ENCODE measurements at regions not wholly inside any gene's neighbourhood (a gene's known extent, or its start where the extent isn't known, plus 50 kb on each side); places are given as distances from the start of the nearest gene placed in this dataset.

GRCh38 chr3:21017115-21017852, 733.7 kb downstream of the ZNF385D start:
- peaks cover 9% of the 10 kb centered on the region for H3K36me3 Mint-ChIP-seq
- DNase-seq (ENCODE audit: low spot score) (peak; percentile 60), ATAC-seq (peak; percentile 93)
- ChIA-PET POLR2A (no interaction called here), CTCF (interaction anchor here (0.7 to 2.8 kb wide), 18 partner anchors 9 to 878 kb away, joined by 3 to 13 read pairs (median 4); no protein-coding TSS in a partner anchor)
- no peaks in the 10 kb centered on the region for H3K27me3 Mint-ChIP-seq (ENCODE audit: low read depth)
- H3K4me1 Mint-ChIP-seq = peaks cover 28% of the 10 kb centered on the region
- H3K4me3 Mint-ChIP-seq = no peak overlapping the region
- 0 out of 2 replicates have a peak, but pooled peaks have one; percentile 34 for TF ChIP-seq ZNF219 (CRISPR knock-in tag; IDR thresholded peaks at IDR 0.05; ENCODE audit: borderline replicate concordance)
- TF ChIP-seq GTF2I (CRISPR knock-in tag; conservative IDR thresholded peaks at IDR 0.05) = no peak
- TF ChIP-seq PRDM15 (CRISPR knock-in tag; IDR thresholded peaks at IDR 0.05) = no peak
- TF ChIP-seq MXD4 (CRISPR knock-in tag; IDR thresholded peaks at IDR 0.05; ENCODE audit: borderline replicate concordance) = no peak
- TF ChIP-seq TCF7 (CRISPR knock-in tag; IDR thresholded peaks at IDR 0.05; ENCODE audit: low read depth) = no peak
- no peak for TF ChIP-seq SP1 (CRISPR knock-in tag; conservative IDR thresholded peaks at IDR 0.05)
- TF ChIP-seq FOXK1 (CRISPR knock-in tag; IDR thresholded peaks at IDR 0.05) = no peak
- TF ChIP-seq ZNF281 (CRISPR knock-in tag; IDR thresholded peaks at IDR 0.05) = no peak
- TF ChIP-seq CTCF (IDR thresholded peaks at IDR 0.05) = peak; percentile 58
- TF ChIP-seq ATF1 (CRISPR knock-in tag; IDR thresholded peaks at IDR 0.05) = no peak
- TF ChIP-seq ZNF416 (CRISPR knock-in tag; IDR thresholded peaks at IDR 0.05) = 0 out of 2 replicates have a peak, but pooled peaks have one; percentile 22
- TF ChIP-seq RORB (CRISPR knock-in tag; IDR thresholded peaks at IDR 0.05) = no peak
- TF ChIP-seq SMAD4 (CRISPR knock-in tag; IDR thresholded peaks at IDR 0.05) = no peak
- no peak for TF ChIP-seq HMGXB4 (CRISPR knock-in tag; IDR thresholded peaks at IDR 0.05)
- no peak for TF ChIP-seq MAX (CRISPR knock-in tag; IDR thresholded peaks at IDR 0.05)
- no peak for TF ChIP-seq IRF1 (CRISPR knock-in tag; IDR thresholded peaks at IDR 0.05)
- TF ChIP-seq EMX1 (CRISPR knock-in tag; IDR thresholded peaks at IDR 0.05) = no peak
- H3K9me3 Mint-ChIP-seq = peaks cover 42% of the 10 kb centered on the region
- H3K27ac Mint-ChIP-seq = no peak overlapping the region
